ENCODE measurements at regions not wholly inside any gene's neighbourhood (a gene's known extent, or its start where the extent isn't known, plus 50 kb on each side); places are given as distances from the start of the nearest gene placed in this dataset.

- no peak overlapping the region for H3K27ac Mint-ChIP-seq
- H3K27me3 Mint-ChIP-seq = no peaks in the 10 kb centered on the region
- no peak overlapping the region for H3K4me3 Mint-ChIP-seq
- no peaks in the 10 kb centered on the region for H3K36me3 Mint-ChIP-seq
- H3K4me1 Mint-ChIP-seq = peaks cover 15% of the 10 kb centered on the region
- no peaks in the 10 kb centered on the region for H3K9me3 Mint-ChIP-seq
These were observed 82.6 kb upstream of the ZMIZ1 start for GRCh38 chr10:78985973-78986818.

- Mint-ChIP-seq H3K9me3 (no peaks in the 10 kb centered on the region), H3K4me1 (peaks cover 18% of the 10 kb centered on the region), H3K27ac (no peak overlapping the region), H3K36me3 (no peaks in the 10 kb centered on the region), H3K27me3 (no peaks in the 10 kb centered on the region), H3K4me3 (no peak overlapping the region)
These were observed 77.6 kb upstream of the ZMIZ1 start for GRCh38 chr10:78991187-78991586.

DNA sequence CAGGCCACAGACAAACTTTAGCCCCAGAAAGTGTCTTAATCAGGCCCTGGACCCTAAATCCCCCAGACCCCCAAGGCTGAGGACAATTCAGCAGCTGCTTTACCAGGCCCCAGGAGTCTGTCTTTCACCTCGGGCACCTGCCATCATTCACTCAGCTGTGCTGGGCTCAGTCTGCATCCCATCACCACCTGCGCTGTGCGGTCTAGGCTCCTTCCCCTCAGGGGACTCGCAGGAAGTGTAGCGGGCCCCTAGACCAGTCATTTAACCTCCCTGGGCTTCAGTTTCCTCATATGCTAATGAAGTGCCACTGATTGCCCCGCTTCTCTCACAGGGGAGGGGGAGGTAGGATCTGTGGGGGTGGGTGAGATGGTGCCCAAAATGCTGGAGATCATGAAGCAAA is 76.4 kb upstream of the ZMIZ1 start:
- no peaks in the 10 kb centered on the region for H3K36me3 Mint-ChIP-seq
- peaks cover 18% of the 10 kb centered on the region for H3K4me1 Mint-ChIP-seq
- H3K27ac Mint-ChIP-seq = no peak overlapping the region
- no peaks in the 10 kb centered on the region for H3K9me3 Mint-ChIP-seq
- no peak overlapping the region for H3K4me3 Mint-ChIP-seq
- H3K27me3 Mint-ChIP-seq = no peaks in the 10 kb centered on the region

- no peaks in the 10 kb centered on the region for H3K36me3 Mint-ChIP-seq
- H3K9me3 Mint-ChIP-seq = no peaks in the 10 kb centered on the region
These were observed 75.4 kb upstream of the ZMIZ1 start for GRCh38 chr10:78993261-78993945.

DNA sequence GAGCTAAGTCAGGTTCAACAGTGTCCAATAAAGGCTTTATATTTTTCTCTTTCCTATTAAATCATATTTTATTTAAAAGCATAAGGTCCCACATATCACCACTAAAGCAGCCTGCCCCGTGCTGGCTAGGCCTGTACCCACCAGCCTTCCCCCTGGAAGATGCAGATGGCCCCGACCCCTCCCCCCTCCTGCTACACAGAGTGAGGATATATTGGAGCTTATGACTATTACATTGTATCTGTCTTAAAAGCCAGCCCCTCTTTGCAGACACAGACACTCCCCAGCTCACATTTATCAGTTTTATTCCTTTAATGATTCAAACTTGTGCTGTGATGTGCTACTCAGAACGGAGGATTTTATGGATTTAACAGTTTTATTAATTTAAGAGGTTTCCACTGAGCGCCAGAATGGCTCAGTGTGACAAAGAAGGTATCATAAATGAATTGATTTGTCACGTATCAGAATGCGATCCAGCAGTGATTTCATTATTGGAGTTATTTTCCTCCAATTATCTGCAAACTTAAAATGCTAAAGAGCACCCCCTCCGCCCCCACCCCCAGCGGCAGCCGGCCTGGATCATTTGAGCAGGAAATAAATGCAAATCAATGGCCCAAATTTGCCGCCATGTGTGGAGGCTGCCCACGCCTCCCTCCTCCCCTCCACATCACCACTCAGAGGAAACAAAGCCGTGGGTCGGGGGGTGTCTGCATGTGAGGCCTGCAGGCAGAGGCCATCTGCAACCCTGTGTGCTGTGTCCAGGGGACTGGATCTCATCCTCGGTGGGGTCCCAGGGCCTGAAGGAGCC is 72.6 kb upstream of the ZMIZ1 start:
- no peak overlapping the region for H3K4me3 Mint-ChIP-seq
- peaks cover 8% of the 10 kb centered on the region for H3K4me1 Mint-ChIP-seq
- no peak overlapping the region for H3K27ac Mint-ChIP-seq
- no peaks in the 10 kb centered on the region for H3K36me3 Mint-ChIP-seq
- H3K27me3 Mint-ChIP-seq = no peaks in the 10 kb centered on the region
- no peaks in the 10 kb centered on the region for H3K9me3 Mint-ChIP-seq

More at GRCh38 chr10:78993261-78993945, 75.4 kb upstream of the ZMIZ1 start:
- Mint-ChIP-seq H3K27ac (no peak overlapping the region), H3K27me3 (no peaks in the 10 kb centered on the region), H3K4me1 (peaks cover 18% of the 10 kb centered on the region), H3K4me3 (no peak overlapping the region)

GRCh38 chr10:78996792-78997129 is 72.0 kb upstream of the ZMIZ1 start:
- H3K9me3 Mint-ChIP-seq = no peaks in the 10 kb centered on the region
- H3K4me3 Mint-ChIP-seq = no peak overlapping the region
- peaks cover 2% of the 10 kb centered on the region for H3K4me1 Mint-ChIP-seq
- no peak overlapping the region for H3K27ac Mint-ChIP-seq
- no peaks in the 10 kb centered on the region for H3K36me3 Mint-ChIP-seq
- no peaks in the 10 kb centered on the region for H3K27me3 Mint-ChIP-seq

GRCh38 chr10:78997635-78998618 is 70.8 kb upstream of the ZMIZ1 start:
- no peaks in the 10 kb centered on the region for H3K4me1 Mint-ChIP-seq
- H3K27me3 Mint-ChIP-seq = no peaks in the 10 kb centered on the region
- H3K9me3 Mint-ChIP-seq = no peaks in the 10 kb centered on the region
- H3K4me3 Mint-ChIP-seq = no peak overlapping the region
- no peak overlapping the region for H3K27ac Mint-ChIP-seq
- H3K36me3 Mint-ChIP-seq = no peaks in the 10 kb centered on the region

DNA sequence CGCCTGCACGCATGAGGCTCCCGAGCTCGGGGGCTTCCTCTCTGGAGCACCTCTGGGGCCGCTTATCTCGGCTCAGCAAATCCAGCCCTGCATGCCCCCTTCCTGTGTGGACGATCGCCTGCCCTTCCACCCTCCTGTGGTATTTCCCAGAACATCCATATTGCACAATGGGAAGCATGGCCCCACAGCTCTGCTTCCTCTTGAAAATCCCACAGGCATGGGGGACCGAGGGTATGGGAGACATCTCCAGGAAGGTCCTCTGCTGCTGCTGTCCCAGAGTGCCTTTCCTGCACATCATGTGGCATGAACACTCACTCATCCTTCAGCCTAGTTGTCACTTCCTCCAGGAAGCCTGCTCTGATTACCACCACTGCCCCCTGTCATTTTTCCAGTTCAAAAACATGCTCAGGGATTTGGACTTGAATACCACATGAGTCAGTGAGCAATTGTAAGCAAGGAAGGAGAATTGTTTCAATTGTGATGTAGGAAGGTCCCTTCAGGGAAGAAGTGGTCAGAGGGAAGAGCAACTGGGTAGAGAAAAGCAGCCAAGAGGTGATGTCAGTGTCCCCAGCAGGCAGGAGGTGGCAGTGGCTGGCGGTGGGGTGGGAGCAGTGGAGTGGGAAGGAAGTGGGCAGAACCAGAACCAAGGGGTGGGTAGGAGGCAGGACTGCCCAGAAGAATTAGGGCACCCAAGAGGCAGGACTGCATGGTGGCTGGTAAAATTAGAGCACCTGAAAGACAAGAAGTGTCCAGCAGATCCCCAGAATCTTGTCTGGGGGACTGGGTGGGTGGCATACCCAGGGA is 67.5 kb upstream of the ZMIZ1 start:
- Mint-ChIP-seq H3K4me3 (no peak overlapping the region), H3K27ac (no peak overlapping the region), H3K9me3 (no peaks in the 10 kb centered on the region), H3K36me3 (no peaks in the 10 kb centered on the region), H3K4me1 (peaks cover 5% of the 10 kb centered on the region), H3K27me3 (no peaks in the 10 kb centered on the region)

GRCh38 chr10:79002336-79002735 is 66.4 kb upstream of the ZMIZ1 start:
- H3K27me3 Mint-ChIP-seq = no peaks in the 10 kb centered on the region
- no peak overlapping the region for H3K4me3 Mint-ChIP-seq
- H3K9me3 Mint-ChIP-seq = no peaks in the 10 kb centered on the region
- no peaks in the 10 kb centered on the region for H3K36me3 Mint-ChIP-seq
- no peak overlapping the region for H3K27ac Mint-ChIP-seq
- H3K4me1 Mint-ChIP-seq = peaks cover 6% of the 10 kb centered on the region

DNA sequence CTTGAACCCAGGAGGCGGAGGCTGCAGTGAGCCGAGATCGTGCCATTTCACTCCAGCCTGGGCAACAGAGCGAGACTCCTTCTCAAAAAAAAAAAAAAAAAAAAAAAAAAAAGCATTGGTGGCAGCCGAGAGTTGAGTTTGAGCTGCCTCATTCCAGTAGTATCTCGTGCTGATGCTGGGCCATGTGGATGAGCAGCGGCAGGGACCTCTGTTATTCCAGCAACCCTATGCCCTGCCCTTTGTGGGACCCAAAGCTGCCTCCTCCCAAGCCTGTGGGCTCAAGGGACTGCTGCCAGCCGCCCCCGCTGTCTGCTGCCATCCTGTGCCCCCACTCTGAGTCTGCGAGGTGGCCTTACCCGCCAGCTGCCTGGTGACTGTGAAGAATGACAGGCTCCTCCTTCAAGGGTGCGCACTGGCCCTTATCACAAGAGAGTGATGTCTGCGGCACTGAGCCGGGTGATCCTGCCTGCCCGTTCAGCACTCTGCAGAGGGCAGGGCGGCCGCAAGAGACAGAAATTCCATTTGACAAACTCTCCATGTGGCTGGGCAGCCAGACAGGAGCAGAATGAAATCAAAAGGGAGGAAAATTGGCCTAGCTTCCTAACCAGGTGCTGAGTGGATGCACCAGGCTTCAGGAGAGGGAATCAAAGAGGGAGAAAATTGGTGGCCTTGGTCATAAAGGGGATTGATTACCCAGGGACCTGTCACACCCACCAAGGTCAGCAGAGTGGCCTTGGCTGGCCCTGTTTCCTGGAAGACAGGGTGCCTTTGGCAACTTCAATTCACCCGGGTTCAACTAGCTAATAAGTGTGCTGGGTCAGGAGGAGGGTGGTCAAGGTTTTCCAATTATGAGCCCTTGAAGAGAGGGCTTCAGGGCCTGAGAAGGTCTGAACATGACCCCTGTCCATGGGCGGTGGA is 65.3 kb upstream of the ZMIZ1 start:
- Mint-ChIP-seq H3K9me3 (no peaks in the 10 kb centered on the region), H3K36me3 (no peaks in the 10 kb centered on the region), H3K27ac (no peak overlapping the region), H3K27me3 (no peaks in the 10 kb centered on the region), H3K4me1 (peaks cover 8% of the 10 kb centered on the region), H3K4me3 (no peak overlapping the region)

DNA sequence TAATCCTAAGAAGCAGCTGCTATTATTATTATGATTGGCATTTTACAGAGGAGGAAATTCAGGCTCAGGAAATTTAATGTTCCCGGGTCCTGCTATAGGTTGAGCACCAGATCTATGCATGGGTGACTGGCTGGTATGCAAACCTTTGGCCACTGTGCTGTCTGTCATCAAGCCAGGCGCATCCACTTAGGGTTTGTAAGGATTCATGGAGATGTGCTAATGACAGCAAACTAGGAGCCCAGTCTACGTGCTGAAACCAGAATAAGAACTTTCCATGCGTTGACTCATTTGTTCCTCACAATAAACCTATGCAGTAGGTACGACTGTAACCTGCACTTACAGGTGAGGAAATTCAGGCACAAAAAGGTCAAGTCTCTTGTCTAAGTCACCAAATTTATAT is 64.5 kb upstream of the ZMIZ1 start:
- H3K4me1 Mint-ChIP-seq = peaks cover 8% of the 10 kb centered on the region
- no peaks in the 10 kb centered on the region for H3K27me3 Mint-ChIP-seq

DNA sequence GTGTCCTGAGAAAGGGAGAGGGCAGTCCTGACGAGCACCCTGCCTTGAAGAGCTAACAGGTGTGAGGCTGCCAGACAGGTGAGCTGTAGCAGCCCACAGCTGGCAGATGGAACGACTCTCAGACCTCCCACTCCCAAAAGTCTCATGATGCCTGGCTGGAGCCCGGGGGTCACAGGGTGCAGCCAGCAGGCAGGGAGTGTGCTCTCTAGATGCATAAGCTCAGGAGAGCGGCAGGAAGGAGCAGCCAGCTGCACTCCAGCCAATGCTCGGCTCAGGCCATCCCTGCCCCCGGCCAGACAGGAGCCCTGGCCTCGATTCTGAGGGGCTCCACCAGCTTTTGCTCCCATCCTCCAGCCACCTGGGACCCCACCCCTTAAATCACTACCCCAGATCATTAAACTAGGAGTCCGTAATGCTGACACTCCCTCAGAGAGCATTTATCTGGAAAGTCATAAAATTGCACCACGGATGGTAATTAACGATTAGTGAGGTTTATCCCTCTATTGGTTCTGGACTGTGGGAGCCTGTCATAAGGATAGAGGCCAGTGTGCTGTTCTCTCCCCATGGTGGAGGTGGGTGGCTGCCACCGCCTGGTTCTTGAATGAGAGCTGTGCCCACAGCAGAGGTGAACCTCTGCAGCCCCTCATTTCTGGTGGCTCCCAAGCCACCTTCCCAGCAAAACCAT is 63.5 kb upstream of the ZMIZ1 start:
- no peaks in the 10 kb centered on the region for H3K9me3 Mint-ChIP-seq
- H3K27me3 Mint-ChIP-seq = no peaks in the 10 kb centered on the region
- peaks cover 8% of the 10 kb centered on the region for H3K4me1 Mint-ChIP-seq
- H3K36me3 Mint-ChIP-seq = no peaks in the 10 kb centered on the region
- H3K4me3 Mint-ChIP-seq = no peak overlapping the region
- no peak overlapping the region for H3K27ac Mint-ChIP-seq

More for the DNA sequence above, 64.5 kb upstream of the ZMIZ1 start:
- H3K4me3 Mint-ChIP-seq = no peak overlapping the region
- no peak overlapping the region for H3K27ac Mint-ChIP-seq
- H3K36me3 Mint-ChIP-seq = no peaks in the 10 kb centered on the region
- no peaks in the 10 kb centered on the region for H3K9me3 Mint-ChIP-seq

GRCh38 chr10:79007018-79007417 is 61.7 kb upstream of the ZMIZ1 start:
- Mint-ChIP-seq H3K4me3 (no peak overlapping the region), H3K36me3 (no peaks in the 10 kb centered on the region), H3K9me3 (no peaks in the 10 kb centered on the region), H3K27ac (no peak overlapping the region), H3K4me1 (peaks cover 8% of the 10 kb centered on the region), H3K27me3 (no peaks in the 10 kb centered on the region)

Data from activated naive CD4-positive, alpha-beta T cell treated with anti-CD3 and anti-CD28 coated beads, Interleukin-2, amount 50 U/mL, for 24 hours (primary cell).